Panc1 (cell line): ENCODE measurements at regions not wholly inside any gene's neighbourhood (a gene's known extent, or its start where the extent isn't known, plus 50 kb on each side); places are given as distances from the start of the nearest gene placed in this dataset.

Source experiments
- POLR2AphosphoS5 ChIP-seq: IDR thresholded peaks from 2 replicates; pipeline ENCODE4 v1.6.1; 2012; ENCODE audit warnings: mild to moderate bottlenecking, low read depth, low read length, moderate library complexity
- REST ChIP-seq, 2 experiments: IDR thresholded peaks; 2 replicates each; pipeline ENCODE4 v1.6.1; 2011 to 2012; ENCODE audit warnings: low read depth in 2 of 2, control low read depth in 1 of 2, low read length in 1 of 2, mild to moderate bottlenecking in 1 of 2, moderate library complexity in 1 of 2; ENCODE audit not compliant: insufficient read depth in 1 of 2
- TF ChIP-seq, protein P1 (sequence below): fragments of 450-650 bp; IDR thresholded peaks from 2 replicates; pipeline ENCODE4 v1.5.1; 2017; ENCODE audit warnings: mild to moderate bottlenecking

GRCh38 chr2:33746208-33746800, 147.2 kb upstream of the FAM98A start:
- TF ChIP-seq REST (IDR thresholded peaks at IDR 0.05; ENCODE audit: insufficient read depth in 1 of 2, low read depth in 2 of 2, low read length in 1 of 2) (no peak), POLR2AphosphoS5 (no peak)
- TF ChIP-seq, protein P1, sequence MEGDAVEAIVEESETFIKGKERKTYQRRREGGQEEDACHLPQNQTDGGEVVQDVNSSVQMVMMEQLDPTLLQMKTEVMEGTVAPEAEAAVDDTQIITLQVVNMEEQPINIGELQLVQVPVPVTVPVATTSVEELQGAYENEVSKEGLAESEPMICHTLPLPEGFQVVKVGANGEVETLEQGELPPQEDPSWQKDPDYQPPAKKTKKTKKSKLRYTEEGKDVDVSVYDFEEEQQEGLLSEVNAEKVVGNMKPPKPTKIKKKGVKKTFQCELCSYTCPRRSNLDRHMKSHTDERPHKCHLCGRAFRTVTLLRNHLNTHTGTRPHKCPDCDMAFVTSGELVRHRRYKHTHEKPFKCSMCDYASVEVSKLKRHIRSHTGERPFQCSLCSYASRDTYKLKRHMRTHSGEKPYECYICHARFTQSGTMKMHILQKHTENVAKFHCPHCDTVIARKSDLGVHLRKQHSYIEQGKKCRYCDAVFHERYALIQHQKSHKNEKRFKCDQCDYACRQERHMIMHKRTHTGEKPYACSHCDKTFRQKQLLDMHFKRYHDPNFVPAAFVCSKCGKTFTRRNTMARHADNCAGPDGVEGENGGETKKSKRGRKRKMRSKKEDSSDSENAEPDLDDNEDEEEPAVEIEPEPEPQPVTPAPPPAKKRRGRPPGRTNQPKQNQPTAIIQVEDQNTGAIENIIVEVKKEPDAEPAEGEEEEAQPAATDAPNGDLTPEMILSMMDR, result no peak
